HG02763 (cell line): ENCODE measurements at regions not wholly inside any gene's neighbourhood (a gene's known extent, or its start where the extent isn't known, plus 50 kb on each side); places are given as distances from the start of the nearest gene placed in this dataset.

Source experiments
- ATAC-seq: cut with Tn5 transposase; IDR thresholded peaks from one replicate; pipeline ENCODE4 v1.9.1; 2021; ENCODE audit warnings: mild to moderate bottlenecking, moderate library complexity; ENCODE audit not compliant: unreplicated experiment

DNA sequence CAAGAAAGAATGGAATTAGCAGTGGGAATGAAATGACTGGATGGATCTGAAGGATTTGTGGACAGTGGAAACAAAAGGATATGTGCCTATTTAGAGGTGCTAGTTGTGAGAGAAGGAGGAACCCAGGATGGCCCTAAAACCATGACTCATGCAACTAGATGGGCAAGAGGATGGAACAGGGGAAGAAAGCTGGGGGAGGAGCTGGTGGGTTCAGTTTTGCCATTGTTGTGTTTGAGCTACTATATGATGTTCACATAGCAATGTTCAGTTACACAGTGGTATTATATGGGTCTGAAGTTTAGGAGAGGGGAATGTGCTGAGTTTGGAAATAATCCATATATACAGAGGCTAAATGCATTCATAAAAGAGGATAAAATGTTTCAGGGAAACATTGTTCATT, 125.7 kb upstream of the SSTR4 start:
- ATAC-seq = no peak

DNA sequence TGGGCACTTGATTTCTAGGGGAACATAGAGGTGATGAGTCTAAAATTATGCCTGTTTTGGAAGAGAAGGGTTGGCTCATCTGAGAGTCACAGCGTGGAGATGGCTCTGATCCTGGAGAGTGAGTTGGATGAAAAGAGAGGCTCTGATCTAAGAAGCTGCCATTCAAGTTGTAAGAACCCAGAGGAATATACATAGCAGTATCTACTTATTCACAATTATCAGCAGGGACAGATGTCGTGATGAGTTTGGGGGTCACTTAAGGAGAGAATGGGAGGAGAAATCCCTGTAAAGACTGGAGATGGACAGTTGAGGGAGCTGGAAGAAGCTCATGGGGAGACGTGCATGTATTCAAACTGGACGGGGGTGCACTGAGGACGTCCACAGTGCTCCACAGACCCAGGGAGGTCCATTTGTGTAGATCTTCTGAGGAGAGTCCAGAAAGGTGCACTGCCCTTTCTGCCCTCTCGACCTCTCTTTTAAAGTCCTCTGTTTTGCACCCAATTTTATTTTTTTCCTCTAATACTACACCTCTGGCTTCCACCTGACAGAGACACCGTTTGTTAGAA, 124.7 kb upstream of the SSTR4 start:
- ATAC-seq = no peak

DNA sequence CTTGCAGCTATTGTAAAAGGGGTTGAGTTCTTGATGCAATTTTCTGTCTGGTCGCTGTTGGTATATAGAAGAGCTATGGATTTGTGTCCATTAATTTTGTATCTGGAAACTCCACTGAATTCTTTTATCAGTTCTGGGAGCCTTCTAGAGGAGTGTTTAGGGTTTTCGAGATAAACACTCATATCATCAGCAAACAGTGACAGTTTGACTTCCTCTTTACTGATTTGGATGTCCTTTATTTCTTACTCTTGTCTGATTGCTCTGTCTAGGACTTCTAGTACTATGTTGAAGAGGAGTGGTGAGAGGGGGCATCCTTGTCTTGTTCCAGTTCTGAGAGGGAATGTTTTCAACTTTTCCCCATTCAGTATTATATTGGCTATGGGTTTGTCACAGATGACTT, 120.8 kb upstream of the SSTR4 start:
- no peak for ATAC-seq

DNA sequence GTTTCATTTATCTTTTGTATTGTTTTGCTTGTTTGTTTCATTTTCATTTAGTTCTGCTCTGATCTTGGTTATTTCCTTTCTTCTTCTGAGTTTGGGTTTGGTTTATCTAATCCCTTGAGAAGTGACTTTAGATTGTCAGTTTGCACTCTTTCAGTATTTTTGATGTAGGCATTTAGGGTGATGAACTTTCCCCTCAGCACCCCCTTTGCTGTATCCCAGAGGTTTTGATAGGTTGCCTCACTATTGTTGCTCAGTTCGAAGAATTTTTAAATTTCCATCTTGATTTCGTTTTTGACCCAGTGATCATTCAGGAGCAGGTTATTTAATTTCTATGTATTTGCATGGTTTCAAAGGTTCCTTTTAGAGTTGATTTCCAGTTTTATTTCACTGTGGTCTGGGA, 119.6 kb upstream of the SSTR4 start:
- ATAC-seq = no peak

DNA sequence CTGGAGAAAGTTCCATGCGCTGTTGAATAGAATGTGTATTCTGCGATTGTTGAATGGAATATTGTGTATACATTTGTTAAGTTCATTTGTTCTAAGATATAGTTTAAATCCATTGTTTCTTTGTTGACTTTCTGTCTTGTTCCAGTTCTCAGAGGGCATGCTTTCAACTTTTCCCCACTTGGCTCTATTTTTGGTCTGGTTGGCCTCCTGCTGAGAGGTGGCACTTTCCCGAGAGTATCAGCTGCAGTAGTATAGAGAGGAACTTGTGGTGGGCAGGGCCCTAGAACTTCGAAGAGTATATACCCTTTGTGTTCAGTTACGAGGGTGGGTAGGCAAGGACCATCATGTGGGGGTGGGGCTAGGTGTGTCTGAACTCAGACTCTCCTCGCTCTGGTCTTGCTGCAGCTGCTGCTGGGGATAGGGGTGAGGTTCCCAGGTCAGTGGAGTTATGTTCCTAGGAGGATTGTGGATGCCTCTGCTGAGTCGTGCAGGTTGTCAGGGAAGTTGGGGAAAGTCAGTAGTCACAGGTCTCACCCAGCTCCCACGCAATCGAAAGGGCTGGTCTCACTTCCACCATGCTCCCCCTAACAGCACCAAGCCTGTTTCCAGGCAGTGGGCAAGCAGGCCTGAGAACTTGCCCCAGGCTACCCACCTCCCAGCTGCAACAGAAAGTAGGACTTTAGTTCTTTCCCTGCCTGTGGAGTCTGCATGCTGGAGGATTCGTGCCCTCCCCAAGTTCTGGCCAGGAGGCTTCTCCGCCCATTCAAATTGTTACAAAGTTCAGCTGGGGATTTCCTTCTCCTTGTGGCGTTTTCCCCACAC, 118.9 kb upstream of the SSTR4 start:
- ATAC-seq = no peak

DNA sequence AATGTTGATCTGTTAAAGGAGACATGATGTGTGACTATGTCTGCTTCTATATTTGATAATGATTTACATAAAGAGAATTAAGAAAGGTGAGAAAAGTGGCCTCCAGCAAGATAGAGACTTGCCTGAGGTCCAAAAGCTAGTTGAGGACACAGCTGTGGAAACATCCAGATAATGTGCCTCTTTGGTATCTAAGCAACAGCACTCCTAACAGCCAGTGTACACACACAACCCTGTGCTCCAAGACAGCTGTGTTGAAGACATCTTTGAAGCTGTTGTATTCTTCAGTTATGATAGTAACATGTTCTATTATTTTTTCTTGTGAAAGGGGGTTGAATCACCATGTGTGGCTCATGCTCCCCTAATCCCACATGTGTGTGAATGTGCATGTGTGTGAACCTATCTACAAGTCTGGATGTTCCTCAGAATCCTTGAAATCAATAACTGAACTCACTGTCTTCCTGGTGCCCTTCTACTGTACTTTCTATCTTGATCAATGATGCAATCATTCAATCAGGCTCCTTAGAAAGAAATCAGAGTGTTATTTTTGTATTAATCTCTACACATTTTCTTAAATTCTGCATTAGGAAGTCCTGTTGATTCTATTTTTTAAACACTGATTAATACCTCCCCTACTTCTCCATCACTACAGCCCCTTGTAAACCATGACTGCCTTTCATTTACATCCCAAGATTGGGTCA, 116.7 kb upstream of the SSTR4 start:
- no peak for ATAC-seq

DNA sequence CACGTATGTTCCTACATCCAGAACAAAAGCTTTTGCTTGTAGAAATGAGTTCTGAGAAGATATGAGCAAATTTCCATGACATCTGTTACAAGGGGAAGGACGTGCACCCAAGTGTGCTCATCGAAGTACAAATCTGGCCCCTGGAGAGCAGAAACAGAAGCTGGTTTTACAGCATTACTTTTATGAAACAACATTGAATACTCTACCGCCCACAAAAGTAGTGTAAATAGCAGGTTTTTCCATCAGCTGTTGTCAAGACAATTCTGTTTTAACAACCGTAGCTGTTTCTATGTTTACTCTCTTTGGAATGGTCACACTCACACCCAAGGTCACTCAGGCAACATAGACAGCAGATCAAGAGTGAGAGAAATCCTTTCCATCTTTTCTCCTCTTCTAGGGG, 114.2 kb upstream of the SSTR4 start:
- ATAC-seq = no peak

DNA sequence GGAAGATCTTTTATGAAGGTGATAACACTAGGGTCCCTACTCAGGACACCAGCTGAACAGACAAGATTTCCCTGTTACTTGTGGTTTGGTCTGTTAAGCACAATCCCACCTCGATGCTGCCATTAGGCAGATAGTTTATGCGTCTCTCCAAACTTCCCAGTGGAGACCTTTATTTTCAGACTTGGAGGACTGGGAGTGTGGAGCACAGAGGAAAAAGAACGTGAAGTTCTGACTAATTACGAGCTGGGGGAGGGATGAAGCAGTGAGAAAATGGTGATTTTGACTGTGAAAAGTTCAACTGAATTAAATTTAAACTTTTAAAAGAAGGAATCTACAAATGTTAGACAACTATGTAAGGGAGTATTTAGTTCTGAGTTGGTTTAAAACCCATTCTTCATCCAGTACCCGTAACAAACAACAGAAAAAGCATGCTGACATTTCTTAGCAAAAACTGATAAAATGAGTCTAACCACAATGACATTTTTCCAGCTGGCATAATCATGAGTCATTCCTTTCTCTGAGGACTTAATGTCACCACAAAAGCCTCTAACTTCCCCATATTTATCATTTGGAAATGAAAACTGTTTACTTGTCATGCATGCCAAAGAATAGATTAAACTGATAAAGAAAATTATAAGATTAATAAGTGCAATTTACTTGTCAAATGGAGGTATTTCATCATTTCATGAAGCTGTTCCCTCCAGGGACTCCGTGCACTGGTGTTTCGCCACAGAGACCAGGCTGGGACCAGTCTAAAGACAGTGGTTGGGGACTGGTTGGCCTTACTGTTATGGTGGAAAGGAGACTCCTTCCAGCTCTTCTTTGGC, 113.3 kb upstream of the SSTR4 start:
- ATAC-seq = no peak

DNA sequence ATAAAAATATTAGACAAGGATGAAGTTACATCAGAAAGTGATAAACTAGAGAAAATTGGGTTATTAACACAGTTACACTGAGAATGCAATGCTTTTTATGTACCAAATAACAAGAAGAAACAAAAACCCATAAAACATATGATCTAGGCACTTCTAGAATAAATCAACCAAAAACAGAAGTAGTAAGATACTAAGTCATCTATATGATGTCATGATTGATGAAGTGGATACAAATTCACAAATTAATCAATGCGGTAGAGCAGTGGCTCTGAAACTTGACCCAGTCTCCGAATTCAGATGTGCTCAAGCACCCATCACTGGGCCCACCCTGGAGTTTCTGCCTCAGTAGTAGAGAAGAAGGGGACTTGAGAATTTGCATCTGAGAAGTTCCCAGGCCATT, 112.1 kb upstream of the SSTR4 start:
- no peak for ATAC-seq

DNA sequence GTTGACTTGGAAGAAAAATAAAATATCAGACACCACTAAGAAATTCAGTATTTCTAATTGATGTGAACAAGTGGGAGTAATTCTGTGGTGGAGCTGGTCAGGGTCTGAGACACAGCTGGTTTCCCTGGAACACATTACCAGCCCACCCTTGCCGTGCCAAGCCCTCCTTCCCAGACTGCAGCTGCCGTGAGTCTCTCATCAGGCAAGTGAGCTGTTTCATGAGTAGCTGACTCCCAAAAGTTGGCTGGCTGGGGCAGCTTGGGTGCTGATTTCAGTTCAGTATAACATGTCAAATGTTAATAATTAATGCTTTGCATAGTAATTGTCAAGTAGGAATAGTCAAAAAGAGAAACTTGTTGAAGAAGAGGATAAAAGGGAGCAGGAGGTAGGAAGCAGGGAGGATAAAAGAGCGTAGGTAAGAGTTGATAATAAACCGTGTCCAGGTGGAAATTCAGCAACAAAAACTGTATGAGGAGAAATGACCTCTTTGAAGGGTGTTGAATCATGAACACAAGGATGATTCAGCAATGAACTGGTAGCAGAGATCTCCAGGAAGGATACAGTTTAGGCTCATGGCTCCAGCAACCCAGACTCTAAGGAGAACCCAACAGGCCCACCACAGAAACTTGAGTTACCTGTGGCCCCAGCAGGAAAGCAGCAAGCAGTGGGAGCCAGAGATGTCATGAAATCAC, 110.9 kb upstream of the SSTR4 start:
- ATAC-seq = no peak

DNA sequence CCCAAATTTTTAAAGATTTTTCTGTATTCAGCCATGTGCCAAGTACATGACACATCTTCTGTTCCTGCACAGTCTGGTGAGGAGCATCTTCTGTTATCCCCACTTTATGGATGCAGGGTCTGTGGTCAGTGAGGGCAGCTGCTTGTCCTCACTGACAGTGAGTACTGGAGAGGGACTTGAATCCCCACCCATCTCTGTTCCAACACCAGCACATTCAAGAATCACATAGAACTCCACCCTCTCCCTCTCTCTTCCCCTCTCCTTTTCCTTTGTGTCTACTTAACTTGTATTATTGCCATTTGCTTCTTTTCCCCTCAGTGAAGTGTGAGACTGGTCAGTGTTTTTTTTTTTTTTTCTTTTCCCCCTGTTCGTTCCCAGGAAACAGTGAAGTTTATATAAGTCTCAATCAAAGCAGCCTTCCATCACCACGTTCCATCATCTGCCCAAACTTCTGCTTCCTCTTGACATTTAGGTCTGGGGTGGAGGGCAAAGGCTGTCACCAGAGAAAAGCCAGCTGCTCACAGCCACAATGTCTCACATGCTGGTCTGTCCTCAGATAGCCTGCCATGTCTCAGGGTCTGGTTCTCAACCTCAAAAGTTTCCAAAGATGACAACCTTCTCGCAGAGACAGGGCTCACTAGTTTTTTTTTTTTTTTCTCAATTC, 110.0 kb upstream of the SSTR4 start:
- no peak for ATAC-seq

DNA sequence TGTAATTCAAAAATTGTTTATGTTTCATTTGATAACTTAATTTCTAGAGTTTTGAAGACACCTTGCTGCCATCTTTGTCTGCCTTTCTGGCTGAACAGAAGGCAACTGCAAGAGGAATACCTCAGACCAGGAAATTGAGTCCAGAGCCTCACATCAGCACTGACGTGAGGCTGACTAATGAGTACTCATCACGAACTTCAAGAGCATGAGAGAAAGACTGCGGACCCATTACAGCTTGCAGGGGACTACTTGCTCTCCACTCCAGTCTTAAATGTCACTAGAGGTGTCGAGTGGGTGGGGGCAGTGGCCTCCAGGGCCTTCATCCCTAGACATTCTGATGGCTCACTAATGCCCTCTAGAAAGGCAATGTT, 109.5 kb upstream of the SSTR4 start:
- ATAC-seq = no peak

DNA sequence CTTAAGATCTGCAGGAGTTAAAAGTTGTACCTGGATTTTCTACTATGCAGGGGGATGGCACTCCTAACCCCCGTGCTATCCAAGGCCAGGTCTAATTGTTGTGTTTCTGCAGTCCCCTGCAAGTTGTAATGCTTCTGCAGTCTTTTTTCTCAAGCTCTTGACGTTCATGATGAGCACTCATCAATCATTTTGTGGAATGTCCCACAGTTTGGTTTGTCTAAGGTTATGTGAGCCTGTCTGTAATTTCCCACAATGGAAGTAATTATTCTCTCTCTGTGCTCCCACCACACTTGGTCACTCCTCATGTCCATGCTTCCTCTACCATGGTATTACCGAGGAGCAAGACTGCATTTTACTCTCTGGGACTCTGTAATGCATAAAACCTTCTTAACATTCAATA, 107.6 kb upstream of the SSTR4 start:
- ATAC-seq = no peak

DNA sequence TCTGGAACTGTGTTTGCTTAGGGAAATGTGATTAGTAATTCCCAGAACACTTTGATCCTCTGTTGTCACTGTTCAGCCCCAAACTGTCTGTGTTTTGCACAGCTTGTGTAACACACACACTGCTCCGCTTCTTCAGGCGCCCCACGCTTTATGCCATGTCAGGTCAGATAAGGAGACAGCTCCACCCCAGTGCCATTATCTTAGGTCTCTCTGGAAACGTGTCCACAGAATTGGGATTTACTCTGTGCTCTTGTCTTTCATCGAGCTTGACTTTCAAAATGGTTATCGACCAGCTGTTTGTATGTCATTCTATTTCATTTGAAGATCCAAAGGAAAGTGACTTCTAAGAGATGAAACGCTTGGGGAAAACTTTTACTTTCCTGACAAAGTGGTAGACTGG, 106.4 kb upstream of the SSTR4 start:
- ATAC-seq = no peak

DNA sequence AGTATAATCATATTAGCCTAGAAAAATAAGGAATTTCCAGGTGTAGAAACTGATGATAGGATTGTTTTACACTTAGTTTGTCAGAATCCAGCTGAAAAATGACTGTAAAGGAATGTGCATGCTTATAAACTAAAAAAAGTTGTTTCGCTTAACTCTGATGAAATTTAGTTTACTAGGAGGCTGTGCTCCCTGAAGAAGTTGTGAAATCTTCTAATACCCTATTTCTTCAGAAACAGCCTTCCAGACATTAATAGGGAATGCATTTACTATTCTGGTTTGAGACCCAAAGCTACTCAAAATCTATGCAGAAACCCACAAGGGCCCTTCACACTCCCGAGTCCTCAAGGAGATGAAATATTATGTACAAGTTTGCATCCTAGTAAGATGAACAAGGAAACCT, 105.5 kb upstream of the SSTR4 start:
- no peak for ATAC-seq

DNA sequence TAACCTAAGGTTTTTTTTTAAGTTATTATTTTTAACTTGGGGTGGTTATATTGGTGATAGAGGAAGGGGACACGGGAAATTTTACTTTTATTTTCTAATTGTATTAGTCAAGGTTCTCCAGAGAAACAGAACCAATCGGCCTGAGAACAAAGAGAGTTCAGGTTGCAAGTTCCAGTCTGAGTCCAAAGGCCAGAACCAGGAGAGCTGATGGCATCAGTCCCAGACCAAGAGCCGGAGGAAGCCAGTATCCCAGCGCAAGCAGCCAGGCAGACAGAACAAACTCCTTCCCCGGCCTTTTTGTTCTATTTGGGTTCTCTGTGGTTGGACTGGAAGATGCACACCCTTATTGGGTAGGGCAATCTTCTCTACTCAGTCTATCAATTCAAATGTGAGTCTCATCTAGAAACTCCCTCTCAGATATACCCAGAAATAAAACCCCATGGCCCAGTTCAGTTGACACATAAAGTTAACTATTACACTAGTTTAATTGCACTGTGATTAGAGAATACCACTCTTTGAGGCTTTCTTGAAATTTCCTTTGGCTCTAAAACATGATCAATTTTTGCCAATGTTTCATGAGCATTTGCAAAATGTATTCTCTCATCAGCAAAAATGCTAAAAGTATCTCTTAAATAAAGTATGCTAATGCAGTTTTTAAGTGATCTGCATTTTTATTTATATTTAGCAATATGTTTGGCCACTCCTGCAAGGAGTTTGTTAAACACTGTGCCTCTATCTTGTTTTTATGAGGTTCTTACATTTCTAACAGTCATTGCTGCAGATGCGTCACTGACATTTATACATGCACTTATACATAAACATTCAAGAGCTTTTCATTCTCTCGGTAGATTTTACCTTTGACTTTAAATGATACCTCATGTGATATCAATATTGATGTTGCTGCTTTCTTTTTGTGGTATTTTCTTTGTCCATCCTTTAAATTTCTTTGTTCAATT, 103.2 kb upstream of the SSTR4 start:
- ATAC-seq = no peak

DNA sequence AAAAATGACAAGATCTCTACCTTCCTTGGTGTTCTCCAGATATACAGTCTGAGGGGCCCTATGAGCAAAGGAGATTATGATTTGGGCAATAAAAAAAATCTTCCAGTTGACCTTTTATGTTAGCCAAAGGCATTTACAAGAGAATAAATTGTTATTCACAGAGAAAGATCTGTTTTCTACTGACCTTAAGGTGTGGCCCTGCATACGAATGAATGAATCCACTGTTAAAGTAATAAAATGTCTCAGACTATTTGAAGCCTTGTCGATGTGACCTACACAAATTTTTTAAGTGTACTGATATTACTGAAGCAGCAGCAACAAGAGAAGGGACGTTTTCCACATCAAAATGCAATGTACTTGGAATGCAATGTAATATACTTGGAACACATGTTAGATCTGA, 95.9 kb upstream of the SSTR4 start:
- ATAC-seq = no peak

DNA sequence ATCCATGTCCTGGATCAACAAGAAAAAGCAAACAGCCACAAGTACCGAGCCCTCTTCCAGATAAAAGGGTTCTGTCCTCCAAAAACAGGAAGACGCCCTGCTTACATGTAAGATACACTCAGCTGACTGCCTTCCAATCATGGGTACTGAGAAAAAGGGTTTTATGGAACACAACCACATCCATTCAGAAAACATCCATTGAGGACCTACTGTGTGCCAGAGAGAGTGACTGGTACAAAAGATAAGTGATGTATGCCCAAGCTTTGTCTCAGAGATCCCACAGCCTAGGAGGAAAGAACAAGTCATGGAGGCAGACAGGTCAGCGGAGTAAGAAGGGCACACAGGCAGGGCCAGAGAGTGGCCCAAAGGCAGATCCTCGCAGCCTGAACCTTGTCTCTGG, 94.8 kb upstream of the SSTR4 start:
- no peak for ATAC-seq

DNA sequence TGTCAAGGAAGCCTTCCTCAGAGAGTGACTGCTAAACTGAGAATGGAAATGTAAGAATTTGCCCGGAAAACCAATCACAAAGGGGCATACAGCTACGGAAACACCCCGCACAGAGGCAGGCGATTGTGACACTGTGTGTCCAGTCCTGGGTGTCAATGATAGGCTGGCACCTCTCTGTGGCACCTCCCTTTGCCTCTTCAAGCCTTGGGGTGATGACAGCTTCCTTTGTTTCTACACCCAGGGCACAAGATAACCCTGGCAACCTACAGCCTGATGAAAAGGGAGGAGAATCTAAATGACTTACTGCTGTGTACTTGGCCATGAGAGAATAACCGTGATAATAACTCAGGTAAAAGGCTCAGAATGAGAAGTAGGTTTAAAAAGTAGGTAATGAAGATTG, 93.6 kb upstream of the SSTR4 start:
- ATAC-seq = no peak
